ENCODE measurements at regions not wholly inside any gene's neighbourhood (a gene's known extent, or its start where the extent isn't known, plus 50 kb on each side); places are given as distances from the start of the nearest gene placed in this dataset.

- Histone ChIP-seq H2AFZ (ENCODE audit: low read length) (no peak overlapping the region), H4K91ac (replicated peaks; ENCODE audit: insufficient read length, low read length) (no peak overlapping the region), H2BK15ac (ENCODE audit: low read length) (no peak overlapping the region), H3K18ac (ENCODE audit: extremely low read depth, low read length) (no peak overlapping the region), H4K20me1 (replicated peaks in 1 of 2; ENCODE audit: control insufficient read depth in 1 of 2, insufficient read depth in 2 of 2, low read length in 2 of 2) (no peaks in the 10 kb centered on the region), H2BK12ac (ENCODE audit: low read depth, low read length) (no peak overlapping the region), H3K56ac (replicated peaks; ENCODE audit: insufficient read length, low read depth, low read length) (no peak overlapping the region), H3K4me1 (replicated peaks in 1 of 4; ENCODE audit: control insufficient read depth in 3 of 4, insufficient read depth in 4 of 4, low read length in 3 of 4) (no peaks in the 10 kb centered on the region), H4K5ac (ENCODE audit: insufficient read length, low read depth, low read length) (no peak overlapping the region), H3K23me2 (ENCODE audit: low read depth, low read length) (no peaks in the 10 kb centered on the region), H3K4ac (replicated peaks; ENCODE audit: insufficient read length, low read depth, low read length) (no peak overlapping the region), H3K23ac (ENCODE audit: insufficient read length) (no peak overlapping the region), H3K4me2 (ENCODE audit: insufficient read depth in 1 of 2, low read depth in 2 of 2, low read length in 2 of 2) (no peak overlapping the region), H2BK120ac (replicated peaks; ENCODE audit: low read depth, low read length) (no peak overlapping the region), H3K79me1 (ENCODE audit: low read depth, low read length) (no peaks in the 10 kb centered on the region), H4K8ac (ENCODE audit: extremely low read depth, insufficient read depth, low read length) (no peak overlapping the region), H2BK20ac (ENCODE audit: low read length) (no peak overlapping the region), H3K27me3 (replicated peaks in 1 of 4; ENCODE audit: control insufficient read depth in 3 of 4, extremely low read depth in 1 of 4, insufficient read depth in 3 of 4, low read length in 3 of 4) (no peaks in the 10 kb centered on the region), H2BK5ac (ENCODE audit: low read depth, low read length) (no peak overlapping the region), H3K4me3 (ENCODE audit: extremely low read depth in 1 of 4, insufficient read depth in 2 of 4, low read depth in 3 of 4, low read length in 4 of 4) (no peak overlapping the region), H2AK5ac (ENCODE audit: low read depth, low read length) (no peak overlapping the region), H3K9me3 (ENCODE audit: insufficient read depth in 2 of 2, low read depth in 1 of 2, low read length in 1 of 2) (peaks cover 14 to 18% of the 10 kb centered on the region in 2 experiments), H3K79me2 (ENCODE audit: control insufficient read depth in 1 of 2, insufficient read depth in 2 of 2, low read length in 2 of 2) (no peaks in the 10 kb centered on the region), H3K9ac (replicated peaks in 1 of 4; ENCODE audit: extremely low read depth in 1 of 4, low read depth in 3 of 4, low read length in 3 of 4) (no peak overlapping the region), H3K14ac (ENCODE audit: insufficient read length) (no peak overlapping the region), H3K36me3 (ENCODE audit: control insufficient read depth in 2 of 4, insufficient read depth in 4 of 4, low read length in 3 of 4) (no peaks in the 10 kb centered on the region; a peak in 1 of 8 replicates), H3K27ac (ENCODE audit: low read depth, low read length) (no peak overlapping the region)
- FAIRE-seq (no peak), DNase-seq (ENCODE audit: low read depth in 1 of 2, low spot score in 2 of 2) (no peak)
- ChIA-PET CTCF (ENCODE audit: partially characterized antibody) (interaction anchor here (0.7 kb wide), 1 partner anchor 37 kb away, joined by 3 read pairs; no protein-coding TSS in a partner anchor), POLR2A (ENCODE audit: partially characterized antibody) (no interaction called here)
- WGBS, 2 experiments (ENCODE audit: extremely low coverage in 1 of 2, insufficient coverage in 1 of 2, insufficient read length in 1 of 2, insufficient replicate concordance in 2 of 2, low coverage in 1 of 2, low lambda C conversion rate in 2 of 2, missing lambda C conversion rate in 1 of 2) = 98% methylated on average over 3 of the region's 3 CpGs; no CpG with 5 or more reads in 1 of the 2 experiments
- TF ChIP-seq NRF1 (IDR thresholded peaks at IDR 0.05; ENCODE audit: low read depth, low read length) (no peak), MAFK (IDR thresholded peaks at IDR 0.05; ENCODE audit: low read depth, low read length) (no peak), RFX5 (IDR thresholded peaks at IDR 0.05; ENCODE audit: borderline replicate concordance, low read depth, low read length) (no peak), POLR2A (IDR thresholded peaks at IDR 0.05; ENCODE audit: control extremely low read depth in 1 of 2, low read depth in 2 of 2, low read length in 2 of 2) (no peak), KDM1A (IDR thresholded peaks at IDR 0.05; ENCODE audit: borderline replicate concordance, low read length) (no peak), SP2 (IDR thresholded peaks at IDR 0.05; ENCODE audit: low read length) (no peak), CREB1 (IDR thresholded peaks at IDR 0.05) (no peak), RAD21 (IDR thresholded peaks at IDR 0.05 in 1 of 2, conservative IDR thresholded peaks at IDR 0.05 in 1 of 2; ENCODE audit: low read depth in 2 of 2, low read length in 2 of 2) (no peak), BACH1 (IDR thresholded peaks at IDR 0.05; ENCODE audit: low read length) (no peak), CHD1 (IDR thresholded peaks at IDR 0.05; ENCODE audit: low read depth, low read length) (no peak), TAF1 (IDR thresholded peaks at IDR 0.05; ENCODE audit: low read depth, low read length) (no peak), SIX5 (IDR thresholded peaks at IDR 0.05; ENCODE audit: low read depth, low read length) (no peak), SIRT6 (IDR thresholded peaks at IDR 0.05; ENCODE audit: low read length) (no peak), YY1 (IDR thresholded peaks at IDR 0.05; ENCODE audit: low read depth, low read length) (no peak), FOSL1 (IDR thresholded peaks at IDR 0.05; ENCODE audit: insufficient read depth, low read depth, low read length) (no peak), JUN (IDR thresholded peaks at IDR 0.05; ENCODE audit: low read depth, low read length) (no peak), ASH2L (IDR thresholded peaks at IDR 0.05; ENCODE audit: low read length) (no peak)
These were observed 293.0 kb downstream of the OXSM start for GRCh38 chr3:26082911-26083310.
